PC-3 (cell line): ENCODE measurements at regions not wholly inside any gene's neighbourhood (a gene's known extent, or its start where the extent isn't known, plus 50 kb on each side); places are given as distances from the start of the nearest gene placed in this dataset.

Experiments
- CTCF ChIP-seq: fragments of 300-600 bp; sonication (generic); conservative IDR thresholded peaks from 2 replicates; pipeline ENCODE4 v1.5.1; 2017; ENCODE audit warnings: antibody characterized with exemption, low read depth, mild to moderate bottlenecking, low read length
- EZH2 ChIP-seq: fragments of 300-600 bp; sonication (generic); IDR thresholded peaks from one replicate; pipeline ENCODE4 v1.6.1; 2017; ENCODE audit warnings: antibody characterized with exemption, mild to moderate bottlenecking, low read length; ENCODE audit not compliant: unreplicated experiment
- EZH2phosphoT487 ChIP-seq: fragments of 300-600 bp; sonication (generic); IDR thresholded peaks from 2 replicates; pipeline ENCODE4 v1.6.1; 2018; ENCODE audit warnings: mild to moderate bottlenecking, antibody characterized with exemption, low read length, borderline replicate concordance

- no peak for TF ChIP-seq CTCF
- no peak for TF ChIP-seq EZH2
- TF ChIP-seq EZH2phosphoT487 = no peak
Observed at GRCh38 chr7:46774515-46774914, 807.4 kb downstream of the TNS3 start.
